NCI-H1694 (cell line): ENCODE measurements at regions not wholly inside any gene's neighbourhood (a gene's known extent, or its start where the extent isn't known, plus 50 kb on each side); places are given as distances from the start of the nearest gene placed in this dataset.
"Not testable (repeated sequence)": the region's sequence is repeated elsewhere in the genome, so short reads cannot be mapped to it uniquely, and the experiment has no call there.

ENCODE experiments used
- DNase-seq: peaks from one replicate; lab custom pipeline; 2025; lab: John Stamatoyannopoulos, UW

DNA sequence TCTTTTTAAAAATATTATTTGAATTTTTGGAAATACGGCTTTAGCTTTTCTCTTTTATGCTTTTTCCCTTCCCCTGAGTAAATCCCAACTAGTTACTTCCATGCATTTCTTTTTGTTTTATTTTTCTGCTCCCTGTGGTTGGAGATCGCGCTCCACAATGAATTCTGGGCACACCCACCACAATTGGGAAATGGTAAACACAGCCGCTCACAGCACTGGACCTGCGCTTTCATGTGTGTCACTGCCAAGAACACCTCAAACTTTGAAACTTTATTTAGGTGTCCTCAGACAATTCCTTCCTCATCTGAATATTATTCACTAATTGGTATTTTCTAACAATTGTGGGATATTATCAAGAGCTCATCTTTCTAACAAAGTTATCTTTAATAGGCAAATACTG lies 82.8 kb upstream of the TMEM18 start:
- DNase-seq: no peak

DNA sequence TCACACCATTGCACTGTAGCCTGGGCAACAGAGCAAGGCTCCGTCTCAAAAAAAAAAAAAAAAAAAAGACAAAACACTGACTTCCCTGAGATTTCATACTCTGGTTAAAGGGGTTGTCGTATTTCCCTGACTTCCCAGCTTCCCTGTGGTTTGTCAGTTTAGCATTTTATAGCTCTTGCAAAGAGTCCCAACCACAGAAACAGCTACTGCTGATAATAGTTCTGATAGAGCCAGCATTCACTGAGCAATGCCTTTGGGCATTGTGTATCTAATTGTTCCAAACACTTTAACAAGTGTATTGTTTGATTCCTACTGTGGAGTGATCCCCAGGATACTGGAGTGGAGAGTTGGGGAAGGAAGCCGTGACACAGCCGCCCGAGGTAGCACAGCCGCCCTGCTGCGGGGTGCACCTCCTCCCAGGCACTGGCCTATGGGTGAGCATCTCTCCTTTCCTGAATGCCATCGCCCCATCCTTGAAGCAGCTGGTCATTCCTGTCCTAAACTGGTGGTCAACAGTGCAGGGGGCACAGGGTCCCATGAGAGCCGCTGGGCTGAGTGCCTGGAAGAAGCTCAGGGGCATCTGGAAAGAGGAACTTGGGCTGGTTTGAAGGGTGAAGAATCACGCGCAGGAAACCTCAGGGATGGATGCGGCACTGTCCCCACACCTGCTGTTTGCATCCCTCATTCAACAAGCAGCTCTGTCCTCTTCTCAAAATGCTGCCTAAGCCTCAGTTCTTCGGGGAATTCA lies 81.0 kb upstream of the TMEM18 start:
- DNase-seq: no peak

DNA sequence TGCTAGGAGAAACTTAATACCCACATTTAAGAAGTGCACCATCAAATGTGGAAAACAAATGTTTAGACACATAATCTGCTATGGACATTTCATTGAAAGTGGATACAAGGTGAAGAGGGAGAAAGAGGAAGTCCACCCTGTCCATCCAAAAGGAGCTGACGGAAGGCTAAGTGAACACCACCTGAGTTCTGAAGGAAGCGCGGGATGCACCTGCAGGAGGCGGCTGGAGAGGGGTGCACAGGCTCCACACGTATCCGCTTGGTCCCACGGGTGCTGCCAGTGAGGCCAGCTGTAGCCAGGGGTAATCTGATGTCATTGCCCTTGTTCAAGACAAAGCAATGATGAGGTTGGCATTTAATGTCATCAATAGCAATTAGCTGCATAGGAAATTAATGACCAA lies 75.9 kb upstream of the TMEM18 start:
- no peak for DNase-seq

DNA sequence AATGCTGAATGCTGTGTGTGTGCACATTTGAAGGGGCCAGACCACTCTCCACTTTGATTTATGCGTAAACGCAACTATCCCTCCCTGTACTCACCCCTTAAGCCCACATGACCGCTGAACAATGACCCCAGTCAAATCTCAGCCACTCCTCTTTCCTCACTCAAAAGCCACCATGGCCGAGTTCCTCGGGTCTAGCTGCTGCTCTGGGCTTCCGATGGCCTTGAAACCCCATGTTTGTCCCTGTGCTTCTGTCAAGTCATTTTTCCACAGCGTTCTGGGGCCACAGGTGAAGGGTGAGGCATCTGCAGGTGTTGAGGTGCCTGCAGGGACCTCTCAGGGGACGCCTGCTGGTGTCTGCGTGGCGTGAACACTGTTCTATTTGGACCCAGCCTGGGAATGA lies 74.3 kb upstream of the TMEM18 start:
- DNase-seq: no peak

DNA sequence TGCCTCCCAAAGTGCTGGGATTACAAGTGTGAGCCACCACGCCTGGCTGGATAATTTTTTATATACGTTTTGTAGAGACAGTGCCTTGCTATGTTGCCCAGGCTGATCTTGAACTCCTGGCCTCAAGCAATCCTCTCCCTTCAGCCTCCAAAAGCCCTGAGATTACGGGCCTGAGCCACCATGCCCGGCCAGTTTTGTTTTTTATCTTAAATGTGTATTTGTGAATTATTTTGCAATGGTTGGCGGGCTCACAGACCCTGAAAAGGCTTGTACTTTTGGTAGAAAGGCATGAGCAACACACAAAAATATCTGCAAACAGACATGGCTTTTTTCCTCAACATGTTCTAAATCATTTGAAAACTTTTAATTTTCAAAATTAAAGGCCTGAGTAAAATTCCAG lies 73.4 kb upstream of the TMEM18 start:
- DNase-seq: no peak

DNA sequence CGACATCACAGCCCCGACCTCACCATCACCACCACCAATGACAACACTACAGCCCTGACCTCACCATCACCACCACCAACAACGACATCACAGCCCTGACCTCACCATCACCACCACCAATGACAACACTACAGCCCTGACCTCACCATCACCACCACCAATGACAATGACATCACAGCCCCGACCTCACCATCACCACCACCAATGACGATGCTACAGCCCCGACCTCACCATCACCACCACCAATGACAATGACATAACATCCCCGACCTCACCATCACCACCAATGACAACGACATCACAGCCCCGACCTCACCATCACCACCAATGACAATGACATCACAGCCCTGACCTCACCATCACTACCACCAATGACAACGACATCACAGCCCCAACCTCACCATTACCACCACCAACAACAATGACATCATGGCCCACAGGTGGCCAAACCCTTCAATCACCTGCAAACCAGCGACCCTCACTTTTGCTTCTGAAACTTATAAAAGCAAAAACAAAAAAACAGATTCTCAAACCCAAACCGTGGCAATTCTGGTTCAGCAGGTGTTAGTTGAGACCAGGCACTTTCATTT lies 70.7 kb upstream of the TMEM18 start:
- DNase-seq: no peak

DNA sequence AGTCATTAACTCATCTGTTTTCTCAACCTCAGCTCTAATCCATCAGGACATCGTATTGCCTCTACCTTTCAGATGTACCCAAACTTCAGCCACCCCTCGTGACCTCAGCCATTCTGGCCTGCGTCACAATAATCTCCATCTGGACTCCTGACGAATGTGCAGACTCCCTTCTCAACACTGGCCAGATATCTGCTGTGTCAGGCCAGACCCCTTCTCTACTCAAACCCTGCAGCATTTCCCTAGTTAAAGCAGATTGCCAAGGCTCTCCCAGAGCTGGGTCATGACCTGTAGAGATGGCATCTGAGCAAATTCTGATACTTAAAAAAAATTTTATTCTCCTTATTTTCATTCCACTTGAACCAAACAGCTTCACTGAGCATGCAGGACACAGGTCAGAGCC lies 69.5 kb upstream of the TMEM18 start:
- DNase-seq: no peak

DNA sequence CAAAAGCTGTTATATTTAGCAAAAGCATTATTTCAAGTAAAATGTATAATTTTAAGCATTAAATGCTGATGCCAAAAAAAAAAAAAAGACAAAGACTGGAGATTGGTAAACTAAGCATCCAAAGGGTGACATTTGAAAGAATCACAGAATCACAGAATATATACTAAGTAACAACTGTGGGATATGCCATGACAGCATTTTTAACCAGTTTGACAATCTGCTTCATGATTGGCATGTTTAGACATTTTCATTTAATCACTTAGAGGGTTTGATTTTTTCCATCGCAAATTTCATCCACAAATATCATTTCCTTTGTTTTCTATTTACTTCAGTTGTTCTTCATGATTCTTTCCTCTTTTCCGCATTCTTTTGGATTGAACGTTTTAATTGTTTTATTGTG lies 66.9 kb upstream of the TMEM18 start:
- no peak for DNase-seq

DNA sequence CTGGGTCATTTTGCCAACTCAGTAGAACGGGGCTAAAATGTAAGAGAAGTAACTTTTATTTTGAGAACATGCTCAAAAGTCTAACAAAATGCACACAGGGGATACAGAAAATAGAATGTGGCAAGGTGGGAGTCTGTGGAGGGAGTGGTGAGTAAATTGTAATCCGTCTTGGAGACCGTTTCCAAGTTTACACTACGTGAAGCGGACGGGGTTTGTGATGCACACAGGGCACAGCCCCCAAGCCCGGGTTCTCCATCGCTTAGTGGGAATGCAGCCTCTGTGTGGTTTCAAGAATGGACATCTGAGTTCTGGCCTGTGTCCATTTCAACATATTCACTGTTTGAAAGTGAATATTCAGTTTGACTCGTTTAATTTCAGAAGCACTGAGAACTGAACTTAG lies 65.0 kb upstream of the TMEM18 start:
- DNase-seq: no peak

DNA sequence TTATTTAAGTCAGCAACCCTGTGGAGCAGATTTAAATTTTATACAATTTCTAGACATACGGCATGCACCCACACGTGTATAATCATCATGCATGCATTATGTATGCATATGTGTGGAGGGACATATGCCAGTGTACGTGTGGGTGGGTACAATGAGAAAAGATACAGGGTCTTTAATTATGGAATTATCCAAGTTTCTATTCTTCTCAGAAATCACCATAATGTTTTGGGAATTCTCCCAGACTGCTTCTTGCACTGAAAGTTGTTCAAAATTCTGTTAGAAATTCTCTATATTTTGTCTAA lies 63.9 kb upstream of the TMEM18 start:
- no peak for DNase-seq

DNA sequence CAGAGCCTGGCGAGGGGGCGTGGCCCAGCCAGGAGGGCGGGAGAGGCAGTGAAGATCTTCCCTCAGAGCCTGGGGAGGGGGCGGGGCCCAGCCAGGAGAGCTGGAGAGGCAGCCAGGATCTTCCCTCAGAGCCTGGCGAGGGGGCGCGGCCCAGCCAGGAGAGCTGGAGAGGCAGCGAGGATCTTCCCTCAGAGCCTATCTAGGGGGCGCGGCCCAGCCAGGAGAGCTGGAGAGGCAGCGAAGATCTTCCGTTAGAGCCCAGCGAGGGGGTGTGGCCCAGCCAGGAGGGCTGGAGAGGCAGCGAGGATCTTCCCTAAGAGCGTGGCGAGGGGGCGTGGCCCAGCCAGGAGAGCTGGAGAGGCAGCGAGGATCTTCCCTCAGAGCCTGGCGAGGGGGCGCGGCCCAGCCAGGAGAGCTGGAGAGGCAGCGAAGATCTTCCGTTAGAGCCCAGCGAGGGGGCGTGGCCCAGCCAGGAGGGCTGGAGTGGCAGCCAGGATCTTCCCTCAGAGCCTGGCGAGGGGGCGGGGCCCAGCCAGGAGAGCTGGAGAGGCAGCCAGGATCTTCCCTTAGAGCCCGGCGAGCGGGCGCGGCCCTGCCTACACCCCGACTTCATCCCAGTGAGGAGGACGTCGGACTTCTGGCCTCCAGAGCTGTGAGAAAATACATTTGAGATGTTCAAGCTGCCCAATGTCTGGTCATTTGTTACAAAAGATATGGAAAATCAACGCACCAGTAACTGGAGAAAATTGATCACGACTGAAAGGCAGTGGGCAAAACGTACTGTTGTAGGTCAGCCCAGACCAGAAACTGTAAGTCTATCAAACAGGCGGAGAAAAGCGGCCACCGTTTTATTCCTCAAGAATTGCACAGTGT lies 63.4 kb upstream of the TMEM18 start:
- peak; percentile 91 for DNase-seq

DNA sequence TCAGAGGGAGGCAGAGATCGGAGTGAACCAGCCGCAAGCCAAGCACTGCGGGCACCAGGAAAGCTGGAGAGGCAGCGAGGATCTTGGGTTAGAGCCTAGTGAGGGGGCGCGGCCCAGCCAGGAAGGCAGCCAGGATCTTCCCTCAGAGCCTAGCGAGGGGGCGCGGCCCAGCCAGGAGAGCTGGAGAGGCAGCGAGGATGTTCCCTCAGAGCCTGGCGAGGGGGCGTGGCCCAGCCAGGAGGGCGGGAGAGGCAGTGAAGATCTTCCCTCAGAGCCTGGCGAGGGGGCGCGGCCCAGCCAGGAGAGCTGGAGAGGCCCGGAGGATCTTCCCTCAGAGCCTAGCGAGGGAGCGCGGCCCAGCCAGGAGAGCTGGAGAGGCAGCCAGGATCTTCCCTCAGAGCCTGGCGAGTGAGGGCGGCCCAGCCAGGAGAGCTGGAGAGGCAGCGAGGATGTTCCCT lies 62.7 kb upstream of the TMEM18 start:
- DNase-seq: not testable (repeated sequence)

DNA sequence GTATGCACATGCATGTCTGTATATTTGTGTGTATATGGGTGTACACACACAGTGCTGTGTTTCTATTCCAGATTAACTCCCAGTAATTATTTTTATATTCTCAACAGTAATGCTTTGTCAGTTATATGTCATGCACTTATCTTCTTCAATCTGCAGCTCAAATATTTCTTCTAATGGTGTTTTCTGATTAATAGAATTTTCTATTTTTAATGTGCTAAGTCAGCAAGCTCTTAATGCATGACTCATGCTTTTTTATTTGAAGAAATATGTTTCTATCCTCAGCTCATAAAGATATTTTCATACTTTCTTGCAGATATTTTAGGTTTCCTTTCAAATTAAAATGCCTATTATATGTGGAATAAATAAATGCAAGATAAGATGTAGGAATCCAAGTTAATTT lies 59.7 kb upstream of the TMEM18 start:
- no peak for DNase-seq

DNA sequence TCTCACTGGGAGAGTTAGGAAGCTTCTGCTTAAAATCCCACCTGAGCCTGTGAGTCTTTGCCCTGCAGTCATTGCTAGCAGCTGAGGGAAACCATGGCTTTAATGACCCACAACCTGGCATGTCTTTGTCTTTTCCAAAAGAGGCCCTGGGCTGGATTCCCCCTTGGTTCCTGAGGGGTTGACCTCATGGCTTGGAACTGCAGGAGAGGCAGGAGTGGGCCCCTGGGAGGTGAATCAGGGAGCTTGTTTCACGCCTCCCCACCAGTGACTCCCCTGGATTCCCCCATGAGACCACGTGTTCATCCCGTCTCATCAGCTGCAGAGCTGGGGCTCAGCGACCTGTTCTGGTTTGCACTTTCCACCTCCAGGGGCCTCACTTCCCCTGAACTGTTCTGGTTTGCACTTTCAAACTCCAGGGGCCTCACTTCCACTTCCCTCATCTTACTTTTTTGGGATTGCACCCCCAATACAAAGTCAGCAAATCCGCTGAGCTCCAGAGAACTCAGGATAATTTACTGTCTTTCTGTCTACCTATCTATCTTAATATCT lies 58.5 kb upstream of the TMEM18 start:
- DNase-seq: no peak

DNA sequence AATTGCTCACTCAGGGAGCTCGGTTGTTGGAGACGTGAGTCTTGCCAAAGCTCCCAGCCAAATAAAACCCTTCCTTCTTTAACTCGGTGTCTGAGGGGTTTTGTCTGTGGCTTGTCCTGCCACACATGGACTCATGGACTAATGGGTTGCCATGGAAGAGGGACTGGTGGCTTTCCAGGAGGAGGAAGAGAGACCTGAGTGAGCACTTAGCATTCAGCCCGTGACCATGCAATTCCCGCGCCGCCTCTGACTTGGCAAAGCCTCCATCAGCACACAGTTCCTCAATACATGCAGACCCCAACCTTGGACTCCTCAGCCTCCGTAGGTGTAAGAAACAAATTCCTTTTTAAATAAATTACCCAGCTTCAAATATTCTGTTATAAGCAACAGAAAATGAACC lies 57.3 kb upstream of the TMEM18 start:
- DNase-seq: no peak

DNA sequence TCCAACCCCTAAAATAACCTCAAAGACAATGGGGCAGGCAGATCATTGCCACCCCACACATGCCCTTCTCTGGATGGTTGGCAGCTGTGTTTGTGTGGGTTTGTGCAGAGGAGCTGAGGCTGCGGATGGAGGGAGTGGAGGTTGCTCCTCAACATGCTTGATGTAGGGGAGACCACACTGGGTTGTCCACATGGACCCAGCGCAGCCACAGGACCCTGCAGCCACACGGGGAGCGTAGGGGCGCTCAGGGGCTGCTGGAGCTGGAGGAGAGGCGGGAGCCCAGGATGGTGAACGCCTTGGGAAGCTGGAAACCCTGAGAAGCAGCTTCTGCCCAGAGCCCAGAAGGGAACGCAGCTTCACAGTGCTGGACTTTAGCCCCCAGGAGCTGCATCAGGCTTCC lies 56.3 kb upstream of the TMEM18 start:
- DNase-seq: no peak

DNA sequence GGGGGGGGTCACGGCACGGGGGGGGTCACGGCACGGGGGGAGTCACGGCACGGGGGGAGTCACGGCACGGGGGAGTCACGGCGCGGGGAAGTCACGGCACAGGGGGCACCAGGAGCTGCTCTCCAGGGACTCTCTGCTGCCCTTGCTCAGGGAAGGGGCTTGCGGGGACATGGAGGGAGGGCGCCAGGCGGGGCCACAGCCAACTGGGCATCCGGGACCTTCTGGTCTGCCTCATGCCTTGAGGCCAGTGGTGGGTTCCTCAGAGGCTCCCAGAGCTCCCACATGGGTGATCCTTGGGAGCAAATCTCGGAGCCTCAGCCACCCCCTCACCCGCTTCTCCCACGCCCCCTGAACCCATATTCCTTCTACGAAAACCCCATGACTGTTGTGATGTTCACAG lies 55.8 kb upstream of the TMEM18 start:
- no peak for DNase-seq

DNA sequence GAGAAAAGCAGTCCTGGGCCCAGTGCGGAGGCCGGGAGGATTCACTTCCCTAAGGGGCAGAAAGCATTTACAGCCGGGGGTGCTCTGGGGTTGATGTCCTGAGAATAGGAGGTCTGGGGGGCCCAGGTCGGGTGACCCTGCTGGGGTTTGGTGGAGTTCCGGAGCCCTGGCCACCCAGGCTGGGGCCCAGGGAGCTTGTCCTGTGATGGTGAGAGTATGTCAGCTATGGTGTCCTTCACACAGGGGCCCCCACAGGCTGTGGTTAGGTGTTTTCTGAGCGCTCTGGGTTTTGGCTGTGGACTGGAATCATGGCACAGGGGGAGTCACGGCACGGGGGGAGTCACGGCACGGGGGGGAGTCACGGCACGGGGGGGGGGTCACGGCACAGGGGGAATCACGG lies 54.5 kb upstream of the TMEM18 start:
- DNase-seq: no peak

DNA sequence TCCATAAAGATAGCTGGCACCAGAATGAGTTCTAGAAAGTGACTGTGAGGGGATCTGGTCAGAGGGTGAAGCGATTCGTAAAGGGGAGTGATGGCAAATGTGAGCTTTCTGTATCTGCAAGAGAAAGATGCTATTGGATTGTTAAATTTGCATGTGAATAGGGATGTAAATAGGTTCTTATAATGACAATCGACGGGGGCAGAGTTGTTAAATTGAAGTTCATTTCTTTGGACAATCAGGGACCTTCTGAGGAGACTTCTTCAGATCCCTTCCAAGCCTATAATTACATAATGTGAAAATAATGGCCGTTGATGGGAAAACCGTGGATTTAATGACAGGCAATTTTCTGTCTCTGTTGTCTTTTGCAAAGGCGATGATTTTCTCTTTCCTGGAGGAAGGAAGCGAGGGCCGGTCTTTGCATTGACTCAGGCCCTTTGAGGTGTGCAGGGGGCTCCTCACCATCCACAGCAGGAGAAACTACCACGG lies 52.2 kb upstream of the TMEM18 start:
- no peak for DNase-seq

DNA sequence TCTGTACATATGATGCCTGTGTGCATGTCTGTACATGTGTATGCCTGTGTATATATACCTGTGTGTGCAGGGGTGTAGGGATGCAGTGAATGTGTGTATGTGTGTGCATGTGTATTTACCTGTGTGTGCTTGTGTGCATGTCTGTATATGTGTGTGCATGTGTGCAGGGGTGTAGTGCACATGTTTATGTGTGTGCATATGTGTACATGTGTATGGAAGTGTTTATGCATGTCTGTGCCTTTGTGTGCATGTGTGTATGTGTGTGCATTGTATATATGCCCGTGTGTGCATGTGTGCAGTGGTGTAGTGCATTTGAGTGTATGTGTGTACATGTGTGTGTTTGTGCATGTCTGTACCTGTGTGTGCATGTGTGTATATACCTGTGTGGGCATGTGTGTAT lies 51.0 kb upstream of the TMEM18 start:
- DNase-seq: no peak

DNA sequence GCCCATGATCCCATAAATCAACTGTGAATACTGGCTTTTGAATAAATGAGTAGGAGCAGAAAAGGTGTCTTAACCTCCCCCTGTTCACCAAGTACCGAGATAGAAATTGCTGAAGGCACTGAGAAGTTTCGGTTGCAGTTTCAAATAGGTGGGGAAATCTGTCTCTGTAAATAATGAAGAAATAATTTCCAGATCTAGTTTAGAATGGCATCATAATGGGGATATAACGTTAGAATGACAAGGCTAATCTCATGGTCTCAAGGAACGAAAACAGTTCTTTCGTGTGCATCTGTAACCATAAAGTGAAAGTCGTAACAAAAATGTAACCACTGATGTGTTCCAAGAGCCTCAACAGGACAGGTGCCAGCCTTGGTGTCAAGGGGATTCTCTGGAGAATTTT lies 49.9 kb upstream of the TMEM18 start:
- no peak for DNase-seq
